Gastroesophageal sphincter (tissue), 3 donors: ENCODE measurements at regions not wholly inside any gene's neighbourhood (a gene's known extent, or its start where the extent isn't known, plus 50 kb on each side); places are given as distances from the start of the nearest gene placed in this dataset.

ENCODE experiments used
- CTCF ChIP-seq, 4 experiments: fragments of 200-600 bp in 2 of 4; fragments of 450-650 bp in 2 of 4; sonication (generic) in 1 of 4; IDR thresholded peaks; one replicate each; pipeline ENCODE4 v1.5.1; 2017 to 2019; ENCODE audit warnings: antibody characterized with exemption in 4 of 4, mild to moderate bottlenecking in 2 of 4, moderate library complexity in 2 of 4
- EP300 ChIP-seq: sonication (generic); formaldehyde crosslinking; IDR thresholded peaks from one replicate; pipeline ENCODE4 v1.6.1; 2017; ENCODE audit warnings: antibody characterized with exemption, mild to moderate bottlenecking
- POLR2A ChIP-seq, 2 donors: fragments of 450-650 bp; IDR thresholded peaks; one replicate each; pipeline ENCODE4 v1.6.1; 2017; ENCODE audit warnings: antibody characterized with exemption in 2 of 2, mild to moderate bottlenecking in 2 of 2, moderate library complexity in 1 of 2
- POLR2AphosphoS5 ChIP-seq: sonication (generic); formaldehyde crosslinking; IDR thresholded peaks from one replicate; pipeline ENCODE4 v1.6.1; 2017; ENCODE audit warnings: antibody characterized with exemption

DNA sequence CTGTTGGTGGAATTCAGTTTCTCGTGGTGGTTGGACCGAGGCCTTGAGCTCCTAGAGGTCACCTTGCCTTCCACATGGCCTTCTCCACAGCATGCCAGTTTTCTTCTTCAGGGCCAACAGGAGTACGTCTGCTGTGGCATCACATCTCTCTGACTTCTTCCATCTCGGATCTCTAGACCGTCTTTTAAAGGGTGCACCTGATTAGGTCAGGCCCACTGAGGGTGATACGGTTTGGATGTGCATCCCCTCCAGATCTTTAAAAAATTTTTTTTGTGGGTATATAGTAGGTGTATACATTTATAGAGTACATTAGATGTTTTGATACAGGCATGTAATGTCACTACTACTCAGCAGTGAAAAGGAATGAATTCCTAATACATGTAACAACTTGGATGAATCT is 58.3 kb upstream of the BRD7 start:
- TF ChIP-seq POLR2A (IDR thresholded peaks at IDR 0.05), result no peak
- TF ChIP-seq CTCF (IDR thresholded peaks at IDR 0.05), result no peak
- TF ChIP-seq POLR2AphosphoS5, result no peak
- no peak for TF ChIP-seq EP300
